ENCODE measurements at regions not wholly inside any gene's neighbourhood (a gene's known extent, or its start where the extent isn't known, plus 50 kb on each side); places are given as distances from the start of the nearest gene placed in this dataset.

- Histone ChIP-seq H3K9ac (replicated peaks in 1 of 4; ENCODE audit: extremely low read depth in 1 of 4, low read depth in 3 of 4, low read length in 3 of 4) (no peak overlapping the region), H4K91ac (replicated peaks; ENCODE audit: insufficient read length, low read length) (no peak overlapping the region), H3K4me1 (replicated peaks in 1 of 4; ENCODE audit: control insufficient read depth in 3 of 4, insufficient read depth in 4 of 4, low read length in 3 of 4) (peaks cover 3 to 28% (median 25%) of the 10 kb centered on the region in 4 experiments; a peak in 5 of 7 replicates), H4K20me1 (replicated peaks in 1 of 2; ENCODE audit: control insufficient read depth in 1 of 2, insufficient read depth in 2 of 2, low read length in 2 of 2) (no peaks in the 10 kb centered on the region), H2BK15ac (ENCODE audit: low read length) (no peak overlapping the region), H3K79me2 (ENCODE audit: control insufficient read depth in 1 of 2, insufficient read depth in 2 of 2, low read length in 2 of 2) (no peaks in the 10 kb centered on the region), H2BK5ac (ENCODE audit: low read depth, low read length) (no peak overlapping the region), H2AFZ (ENCODE audit: low read length) (peak overlapping the region; percentile 5; the same call in 1 of the 2 replicates), H3K23ac (ENCODE audit: insufficient read length) (no peak overlapping the region), H3K9me3 (ENCODE audit: insufficient read depth in 2 of 2, low read depth in 1 of 2, low read length in 1 of 2) (no peaks in the 10 kb centered on the region), H3K14ac (ENCODE audit: insufficient read length) (no peak overlapping the region), H3K27me3 (replicated peaks in 1 of 4; ENCODE audit: control insufficient read depth in 3 of 4, extremely low read depth in 1 of 4, insufficient read depth in 3 of 4, low read length in 3 of 4) (no peaks in the 10 kb centered on the region), H4K5ac (ENCODE audit: insufficient read length, low read depth, low read length) (no peak overlapping the region), H3K18ac (ENCODE audit: extremely low read depth, low read length) (no peak overlapping the region), H3K27ac (ENCODE audit: low read depth, low read length) (no peak overlapping the region), H3K4ac (replicated peaks; ENCODE audit: insufficient read length, low read depth, low read length) (no peak overlapping the region), H3K36me3 (ENCODE audit: control insufficient read depth in 2 of 4, insufficient read depth in 4 of 4, low read length in 3 of 4) (no peaks in the 10 kb centered on the region), H2BK12ac (ENCODE audit: low read depth, low read length) (no peak overlapping the region), H4K8ac (ENCODE audit: extremely low read depth, insufficient read depth, low read length) (no peak overlapping the region), H3K56ac (replicated peaks; ENCODE audit: insufficient read length, low read depth, low read length) (no peak overlapping the region), H3K23me2 (ENCODE audit: low read depth, low read length) (0 out of 2 replicates have a peak, but pooled peaks cover 2% of the 10 kb centered on the region), H3K4me2 (ENCODE audit: insufficient read depth in 1 of 2, low read depth in 2 of 2, low read length in 2 of 2) (no peak overlapping the region), H2BK20ac (ENCODE audit: low read length) (no peak overlapping the region; the same call in 1 of the 2 replicates), H3K79me1 (ENCODE audit: low read depth, low read length) (no peaks in the 10 kb centered on the region), H3K4me3 (ENCODE audit: extremely low read depth in 1 of 4, insufficient read depth in 2 of 4, low read depth in 3 of 4, low read length in 4 of 4) (no peak overlapping the region), H2BK120ac (replicated peaks; ENCODE audit: low read depth, low read length) (no peak overlapping the region), H2AK5ac (ENCODE audit: low read depth, low read length) (no peak overlapping the region)
- 91% methylated on average over 8 of the region's 8 CpGs; no CpG with 5 or more reads in 1 of the 2 experiments for WGBS, 2 experiments (ENCODE audit: extremely low coverage in 1 of 2, insufficient coverage in 1 of 2, insufficient read length in 1 of 2, insufficient replicate concordance in 2 of 2, low coverage in 1 of 2, low lambda C conversion rate in 2 of 2, missing lambda C conversion rate in 1 of 2)
- CTCF ChIA-PET (ENCODE audit: partially characterized antibody): no interaction called here
- peak; percentile 36 for FAIRE-seq
- POLR2A ChIA-PET (ENCODE audit: partially characterized antibody): interaction anchor here (0.7 kb wide), 2 partner anchors 8 to 1562 kb away, joined by 3 read pairs; no protein-coding TSS in a partner anchor
- DNase-seq (ENCODE audit: low read depth in 1 of 2, low spot score in 2 of 2): no peak
- TF ChIP-seq NANOG (IDR thresholded peaks at IDR 0.05; ENCODE audit: insufficient read depth, low read depth, low read length, poor library complexity, severe bottlenecking): no peak
- no peak for TF ChIP-seq CHD2 (IDR thresholded peaks at IDR 0.05; ENCODE audit: low read length)
- TF ChIP-seq EZH2 (IDR thresholded peaks at IDR 0.05; ENCODE audit: low read depth, low read length, severe bottlenecking): no peak
- no peak for TF ChIP-seq TCF12 (IDR thresholded peaks at IDR 0.05; ENCODE audit: low read depth, low read length)
- TF ChIP-seq POLR2A (IDR thresholded peaks at IDR 0.05; ENCODE audit: control extremely low read depth in 1 of 2, low read depth in 2 of 2, low read length in 2 of 2): no peak
- no peak for TF ChIP-seq TBP (IDR thresholded peaks at IDR 0.05; ENCODE audit: low read depth, low read length)
- no peak for TF ChIP-seq SUZ12 (IDR thresholded peaks at IDR 0.05; ENCODE audit: low read length)
- no peak for TF ChIP-seq SP2 (IDR thresholded peaks at IDR 0.05; ENCODE audit: low read length)
- TF ChIP-seq CHD1 (IDR thresholded peaks at IDR 0.05; ENCODE audit: low read depth, low read length): no peak
- TF ChIP-seq POU5F1 (IDR thresholded peaks at IDR 0.05; ENCODE audit: low read depth, low read length): no peak
- no peak for TF ChIP-seq BRCA1 (IDR thresholded peaks at IDR 0.05; ENCODE audit: low read depth, low read length)
- TF ChIP-seq KDM1A (IDR thresholded peaks at IDR 0.05; ENCODE audit: borderline replicate concordance, low read length): no peak
- no peak for TF ChIP-seq ASH2L (IDR thresholded peaks at IDR 0.05; ENCODE audit: low read length)
- no peak for TF ChIP-seq ATF2 (IDR thresholded peaks at IDR 0.05; ENCODE audit: low read length)
Observed at GRCh38 chr5:123810746-123811340, 298.9 kb downstream of the CSNK1G3 start.

Data from H1 (cell line).